GM12873 (cell line): ENCODE measurements at regions not wholly inside any gene's neighbourhood (a gene's known extent, or its start where the extent isn't known, plus 50 kb on each side); places are given as distances from the start of the nearest gene placed in this dataset.

ENCODE experiments used
- CTCF ChIP-seq: IDR thresholded peaks from 2 replicates; pipeline ENCODE4 v1.5.1; 2012; ENCODE audit warnings: low read depth, mild to moderate bottlenecking, moderate library complexity, low read length, control low read depth; ENCODE audit not compliant: insufficient read depth; ENCODE audit errors: missing control alignments

- no peak for TF ChIP-seq CTCF
Observed at GRCh38 chr16:73997340-73997711, 299.3 kb upstream of the PSMD7 start.

GRCh38 chr16:73996624-73997339, 299.8 kb upstream of the PSMD7 start:
- TF ChIP-seq CTCF = no peak

GRCh38 chr16:73993878-73994277, 302.7 kb upstream of the PSMD7 start:
- no peak for TF ChIP-seq CTCF

- no peak for TF ChIP-seq CTCF
Observed at GRCh38 chr16:73978407-73978784, 318.2 kb upstream of the PSMD7 start.

- no peak for TF ChIP-seq CTCF
Observed at GRCh38 chr16:73976644-73977043, 320.0 kb upstream of the PSMD7 start.

- no peak for TF ChIP-seq CTCF
Observed at GRCh38 chr16:73973174-73973573, 323.4 kb upstream of the PSMD7 start.

- TF ChIP-seq CTCF = no peak
Observed at GRCh38 chr16:73966851-73967250, 329.8 kb upstream of the PSMD7 start.

- no peak for TF ChIP-seq CTCF
Observed at GRCh38 chr16:73965591-73965990, 331.0 kb upstream of the PSMD7 start.
